Mesenchymal stem cell (in vitro differentiated cells and primary cell): ENCODE measurements at regions not wholly inside any gene's neighbourhood (a gene's known extent, or its start where the extent isn't known, plus 50 kb on each side); places are given as distances from the start of the nearest gene placed in this dataset.

Experiments used
- DNase-seq: peaks from one replicate; pipeline ENCODE4 v3.0.0-alpha.2; 2013
- H2AFZ ChIP-seq: one replicate; pipeline ENCODE4 v1.6.1; 2013; ENCODE audit warnings: low read depth, mild to moderate bottlenecking, control low read depth, inconsistent platforms, low read length, moderate library complexity
- H2AK5ac ChIP-seq: 2 replicates; pipeline ENCODE4 v1.6.1; 2013; ENCODE audit warnings: low read length, moderate library complexity, mild to moderate bottlenecking, inconsistent platforms; ENCODE audit not compliant: severe bottlenecking
- H2BK120ac ChIP-seq: one replicate; pipeline ENCODE4 v1.6.1; 2013; ENCODE audit warnings: low read depth, mild to moderate bottlenecking, inconsistent platforms, low read length, moderate library complexity
- H2BK12ac ChIP-seq, 2 experiments: one replicate each; pipeline ENCODE4 v1.6.1; 2013; ENCODE audit warnings: inconsistent platforms in 2 of 2, low read length in 2 of 2, mild to moderate bottlenecking in 2 of 2, moderate library complexity in 2 of 2, control low read depth in 1 of 2
- H2BK15ac ChIP-seq: one replicate; pipeline ENCODE4 v1.6.1; 2013; ENCODE audit warnings: mild to moderate bottlenecking, low read depth, inconsistent platforms; ENCODE audit not compliant: poor library complexity, severe bottlenecking
- H2BK5ac ChIP-seq: 2 replicates; pipeline ENCODE4 v1.6.1; 2013; ENCODE audit warnings: low read depth, mild to moderate bottlenecking, low read length, control low read depth, inconsistent platforms; ENCODE audit not compliant: poor library complexity, severe bottlenecking
- H3K14ac ChIP-seq, 2 experiments: one replicate each; pipeline ENCODE4 v1.6.1; 2013; ENCODE audit warnings: inconsistent platforms in 2 of 2, low read length in 2 of 2, control low read depth in 1 of 2, mild to moderate bottlenecking in 1 of 2, moderate library complexity in 1 of 2
- H3K18ac ChIP-seq, 2 experiments: one replicate each; pipeline ENCODE4 v1.6.1; 2013; ENCODE audit warnings: inconsistent platforms in 2 of 2, low read length in 2 of 2, control low read depth in 1 of 2, low read depth in 1 of 2, mild to moderate bottlenecking in 1 of 2
- H3K23ac ChIP-seq, 2 experiments: one replicate each; pipeline ENCODE4 v1.6.1; 2013; ENCODE audit warnings: inconsistent platforms in 2 of 2, low read length in 2 of 2, mild to moderate bottlenecking in 2 of 2, moderate library complexity in 2 of 2, control low read depth in 1 of 2
- H3K27ac ChIP-seq: 2 replicates; pipeline ENCODE4 v1.5.1; 2013; ENCODE audit warnings: mild to moderate bottlenecking, moderate library complexity, low read length, control low read depth, inconsistent platforms; ENCODE audit not compliant: poor library complexity, severe bottlenecking
- H3K27me3 ChIP-seq, 2 experiments: 2 replicates each; pipeline versions ENCODE4 v1.6.1 to v1.7.0; 2013; ENCODE audit warnings: low read length in 2 of 2, mild to moderate bottlenecking in 2 of 2, moderate library complexity in 2 of 2, control low read depth in 1 of 2, inconsistent platforms in 1 of 2; ENCODE audit not compliant: control insufficient read depth in 1 of 2, insufficient read depth in 1 of 2
- H3K36me3 ChIP-seq, 2 experiments: 2 replicates each; pipeline versions ENCODE4 v1.6.1 to v1.7.0; 2013; ENCODE audit warnings: low read length in 2 of 2, control low read depth in 1 of 2, inconsistent platforms in 1 of 2, low read depth in 1 of 2, mild to moderate bottlenecking in 1 of 2; ENCODE audit not compliant: insufficient read depth in 2 of 2, control insufficient read depth in 1 of 2
- H3K4ac ChIP-seq, 2 experiments: one replicate each; pipeline ENCODE4 v1.6.1; 2013; ENCODE audit warnings: inconsistent platforms in 2 of 2, low read length in 2 of 2, mild to moderate bottlenecking in 2 of 2, moderate library complexity in 2 of 2, control low read depth in 1 of 2, low read depth in 1 of 2
- H3K4me1 ChIP-seq: 2 replicates; pipeline ENCODE4 v1.6.1; 2013; ENCODE audit warnings: low read depth, low read length, control low read depth; ENCODE audit not compliant: control insufficient read depth, insufficient read depth
- H3K4me2 ChIP-seq: 2 replicates; pipeline ENCODE4 v1.6.1; 2013; ENCODE audit warnings: low read length, mild to moderate bottlenecking, inconsistent platforms; ENCODE audit not compliant: poor library complexity, severe bottlenecking
- H3K4me3 ChIP-seq, 2 experiments: 2 replicates each; pipeline versions ENCODE4 v1.5.1 to v1.7.0; 2013; ENCODE audit warnings: low read length in 2 of 2, mild to moderate bottlenecking in 2 of 2, control low read depth in 1 of 2, low read depth in 1 of 2; ENCODE audit not compliant: insufficient read depth in 1 of 2
- H3K79me1 ChIP-seq: replicated peaks from 2 replicates; pipeline ENCODE4 v1.6.1; 2013; ENCODE audit warnings: mild to moderate bottlenecking, control low read depth, low read length, inconsistent platforms; ENCODE audit not compliant: poor library complexity, severe bottlenecking
- H3K9ac ChIP-seq: 2 replicates; pipeline ENCODE4 v1.7.0; 2013; ENCODE audit warnings: mild to moderate bottlenecking, low read length, moderate library complexity
- H3K9me3 ChIP-seq: 2 replicates; pipeline ENCODE4 v1.7.0; 2013; ENCODE audit warnings: mild to moderate bottlenecking, low read length; ENCODE audit not compliant: control insufficient read depth
- H4K8ac ChIP-seq: one replicate; pipeline ENCODE4 v1.6.1; 2013; ENCODE audit warnings: inconsistent platforms, mild to moderate bottlenecking, low read length, moderate library complexity
- H4K91ac ChIP-seq: one replicate; pipeline ENCODE4 v1.6.1; 2013; ENCODE audit warnings: mild to moderate bottlenecking, low read length, inconsistent platforms
- WGBS: methylation state at CpG from one replicate; pipeline ENCODE4 v1.1.7; 2013; ENCODE audit warnings: mixed read lengths; 5-methylcytosine and 5-hydroxymethylcytosine counted together

DNA sequence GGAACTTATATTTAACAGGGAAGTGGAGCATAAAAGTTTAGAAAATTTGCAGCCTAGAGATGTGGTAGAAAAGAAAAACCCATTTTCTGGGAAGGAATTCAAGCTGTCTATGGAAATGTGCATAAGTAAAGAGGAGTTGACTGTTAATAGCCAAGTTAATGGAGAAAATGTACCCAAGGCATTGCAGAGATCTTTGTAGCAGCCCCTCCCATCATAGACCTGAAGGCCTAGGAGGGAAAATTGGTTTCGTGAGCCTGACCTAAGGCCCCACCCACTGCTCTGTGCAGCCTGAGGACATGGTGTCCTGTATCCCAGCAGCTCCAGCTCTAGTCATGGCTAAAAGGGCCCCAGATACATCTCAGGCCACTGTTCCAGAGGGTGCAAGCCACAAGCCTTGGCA, 772.4 kb upstream of the RIOK2 start:
- no peaks in the 10 kb centered on the region for H3K79me1 ChIP-seq
- H3K23ac ChIP-seq = no peak overlapping the region
- H3K4ac ChIP-seq = no peak overlapping the region
- no peak overlapping the region for H2BK12ac ChIP-seq
- H2AFZ ChIP-seq = no peak overlapping the region
- no peak overlapping the region for H3K4me3 ChIP-seq
- H3K14ac ChIP-seq = no peak overlapping the region
- 100% methylated on average over 1 of the region's 1 CpG for WGBS
- H2BK120ac ChIP-seq = no peak overlapping the region
- no peak overlapping the region for H2BK5ac ChIP-seq
- H3K27me3 ChIP-seq = no peaks in the 10 kb centered on the region
- no peak overlapping the region for H2BK15ac ChIP-seq
- H2AK5ac ChIP-seq = no peak overlapping the region
- no peaks in the 10 kb centered on the region for H3K9me3 ChIP-seq
- no peak overlapping the region for H4K91ac ChIP-seq
- H3K36me3 ChIP-seq = no peaks in the 10 kb centered on the region
- no peaks in the 10 kb centered on the region for H3K4me1 ChIP-seq
- H4K8ac ChIP-seq = no peak overlapping the region
- DNase-seq = no peak
- H3K18ac ChIP-seq = no peak overlapping the region
- H3K9ac ChIP-seq = no peak overlapping the region
- no peak overlapping the region for H3K4me2 ChIP-seq
- no peak overlapping the region for H3K27ac ChIP-seq

DNA sequence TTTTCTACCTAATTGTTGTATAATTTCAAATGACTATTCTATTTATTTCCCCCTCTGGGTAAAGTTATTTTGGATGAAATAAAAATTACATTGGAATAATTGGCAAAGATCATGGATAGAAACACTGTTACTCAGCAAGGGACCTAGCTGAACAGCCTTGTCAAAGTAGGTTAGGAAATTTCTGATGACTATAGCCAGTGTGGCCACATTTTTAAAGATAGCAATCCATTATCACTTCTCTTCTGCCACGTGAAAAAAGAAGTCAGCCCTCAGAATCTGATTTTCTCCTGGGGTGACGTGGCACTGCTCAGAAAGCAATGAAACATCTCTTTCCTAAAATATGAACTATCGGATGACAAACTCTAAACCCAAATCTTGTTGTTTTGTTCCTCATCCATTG, 784.2 kb upstream of the RIOK2 start:
- Histone ChIP-seq H3K79me1 (no peaks in the 10 kb centered on the region), H2AFZ (no peak overlapping the region), H3K23ac (no peak overlapping the region), H2AK5ac (no peak overlapping the region), H2BK15ac (no peak overlapping the region), H3K27me3 (no peaks in the 10 kb centered on the region), H3K14ac (no peak overlapping the region), H4K91ac (no peak overlapping the region), H3K18ac (no peak overlapping the region), H3K4ac (no peak overlapping the region), H3K4me2 (no peak overlapping the region), H4K8ac (no peak overlapping the region), H3K4me1 (no peaks in the 10 kb centered on the region), H2BK5ac (no peak overlapping the region), H3K9me3 (no peaks in the 10 kb centered on the region), H2BK12ac (no peak overlapping the region), H3K4me3 (no peak overlapping the region), H2BK120ac (no peak overlapping the region), H3K36me3 (no peaks in the 10 kb centered on the region), H3K9ac (no peak overlapping the region), H3K27ac (no peak overlapping the region)
- 58% methylated on average over 2 of the region's 3 CpGs for WGBS
- DNase-seq = no peak

DNA sequence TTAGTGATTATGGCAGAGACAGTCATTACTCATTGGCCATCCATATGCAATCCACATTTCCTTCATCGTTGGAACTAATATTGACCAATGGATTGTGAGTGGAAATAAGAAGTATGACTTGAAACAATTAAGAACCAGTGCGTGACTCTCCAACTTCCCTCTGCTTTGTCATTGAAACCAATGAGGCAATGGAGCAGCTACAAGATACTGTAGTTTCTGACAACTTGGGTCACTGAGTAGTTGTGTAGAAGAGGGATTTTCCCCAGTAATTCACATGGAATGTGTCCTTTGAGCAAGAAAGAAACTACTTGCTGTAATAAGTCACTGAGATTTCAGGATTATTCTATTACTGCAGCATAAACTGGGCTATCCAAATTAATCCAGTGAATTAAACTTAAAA, 785.3 kb upstream of the RIOK2 start:
- H4K8ac ChIP-seq = no peak overlapping the region
- H3K79me1 ChIP-seq = no peaks in the 10 kb centered on the region
- no peak for DNase-seq
- no peak overlapping the region for H4K91ac ChIP-seq
- H3K4me3 ChIP-seq = no peak overlapping the region
- no peak overlapping the region for H3K23ac ChIP-seq
- H3K4ac ChIP-seq = no peak overlapping the region
- 92% methylated on average over 2 of the region's 2 CpGs for WGBS
- H3K27ac ChIP-seq = no peak overlapping the region
- H3K14ac ChIP-seq = no peak overlapping the region
- no peak overlapping the region for H2BK5ac ChIP-seq
- no peak overlapping the region for H2BK15ac ChIP-seq
- no peak overlapping the region for H3K9ac ChIP-seq
- no peak overlapping the region for H2AFZ ChIP-seq
- H3K9me3 ChIP-seq = no peaks in the 10 kb centered on the region
- H2BK12ac ChIP-seq = no peak overlapping the region
- H2BK120ac ChIP-seq = no peak overlapping the region
- no peak overlapping the region for H3K4me2 ChIP-seq
- H3K4me1 ChIP-seq = no peaks in the 10 kb centered on the region
- no peak overlapping the region for H3K18ac ChIP-seq
- H2AK5ac ChIP-seq = no peak overlapping the region
- no peaks in the 10 kb centered on the region for H3K36me3 ChIP-seq
- no peaks in the 10 kb centered on the region for H3K27me3 ChIP-seq

DNA sequence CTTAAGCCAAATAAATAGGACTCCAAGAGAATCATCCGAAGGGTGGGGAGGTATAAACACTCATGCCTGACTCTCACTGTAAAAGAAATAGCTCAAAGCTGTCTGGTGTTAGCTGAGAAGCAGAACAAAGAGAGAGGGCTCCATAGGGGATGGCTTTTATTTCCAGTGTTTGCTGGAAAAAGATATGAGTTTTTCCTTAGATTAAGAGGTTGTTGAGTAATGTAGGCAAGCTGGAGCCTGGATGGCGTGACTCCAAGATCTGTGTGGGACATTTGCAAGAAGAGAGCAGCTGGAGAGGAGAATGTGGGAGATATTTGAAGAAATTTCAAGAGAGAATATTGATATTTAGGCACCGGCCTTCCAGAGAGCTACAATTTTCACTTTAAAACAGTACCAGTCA, 793.7 kb upstream of the RGMB start:
- H3K4me1 ChIP-seq = no peaks in the 10 kb centered on the region

More for the DNA sequence above, 793.7 kb upstream of the RGMB start:
- Histone ChIP-seq H3K4me3 (no peak overlapping the region), H2AFZ (no peak overlapping the region), H3K14ac (no peak overlapping the region), H3K4ac (no peak overlapping the region), H3K79me1 (no peaks in the 10 kb centered on the region), H3K9ac (no peak overlapping the region), H3K4me2 (no peak overlapping the region), H2BK120ac (no peak overlapping the region), H3K27ac (no peak overlapping the region), H2BK5ac (no peak overlapping the region), H2AK5ac (no peak overlapping the region), H4K8ac (no peak overlapping the region), H4K91ac (no peak overlapping the region), H3K18ac (no peak overlapping the region), H3K9me3 (no peaks in the 10 kb centered on the region), H2BK15ac (no peak overlapping the region), H3K23ac (no peak overlapping the region), H3K27me3 (no peaks in the 10 kb centered on the region), H2BK12ac (no peak overlapping the region), H3K36me3 (no peaks in the 10 kb centered on the region)
- DNase-seq = peak; percentile 4
- 91% methylated on average over 2 of the region's 3 CpGs for WGBS
